Occipital lobe (tissue), 1 donor: ENCODE measurements at regions not wholly inside any gene's neighbourhood (a gene's known extent, or its start where the extent isn't known, plus 50 kb on each side); places are given as distances from the start of the nearest gene placed in this dataset.

ENCODE experiments used
- DNase-seq: peaks from one replicate; lab custom pipeline; 2025; lab: John Stamatoyannopoulos, UW

- DNase-seq, result no peak
Observed at GRCh38 chr11:134628426-134628825, 216.4 kb upstream of the B3GAT1 start.

GRCh38 chr11:134626032-134626431 lies 214.0 kb upstream of the B3GAT1 start:
- no peak for DNase-seq

- no peak for DNase-seq
Observed at GRCh38 chr11:134625631-134626030, 213.6 kb upstream of the B3GAT1 start.

DNA sequence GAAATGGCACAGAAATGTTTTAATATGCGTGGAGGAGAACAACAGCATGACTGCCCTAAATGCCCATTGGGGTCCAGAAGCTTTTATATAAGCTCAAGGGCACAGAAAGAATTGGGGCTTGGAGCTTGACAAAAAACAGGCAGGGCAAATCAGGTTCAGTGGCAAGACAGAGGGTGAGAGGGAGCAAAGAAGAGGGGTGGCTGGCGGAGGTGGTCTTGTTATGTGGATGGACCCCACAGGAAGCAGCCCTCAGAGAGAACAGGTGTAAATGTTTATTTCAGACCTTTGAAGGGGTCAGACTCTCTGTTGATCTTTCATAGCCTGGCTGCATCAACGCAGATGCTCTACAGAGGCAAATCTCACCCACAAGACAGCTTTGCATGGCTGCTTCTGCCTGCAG lies 213.1 kb upstream of the B3GAT1 start:
- no peak for DNase-seq

GRCh38 chr11:134624166-134624920 lies 212.3 kb upstream of the B3GAT1 start:
- DNase-seq, result no peak

DNA sequence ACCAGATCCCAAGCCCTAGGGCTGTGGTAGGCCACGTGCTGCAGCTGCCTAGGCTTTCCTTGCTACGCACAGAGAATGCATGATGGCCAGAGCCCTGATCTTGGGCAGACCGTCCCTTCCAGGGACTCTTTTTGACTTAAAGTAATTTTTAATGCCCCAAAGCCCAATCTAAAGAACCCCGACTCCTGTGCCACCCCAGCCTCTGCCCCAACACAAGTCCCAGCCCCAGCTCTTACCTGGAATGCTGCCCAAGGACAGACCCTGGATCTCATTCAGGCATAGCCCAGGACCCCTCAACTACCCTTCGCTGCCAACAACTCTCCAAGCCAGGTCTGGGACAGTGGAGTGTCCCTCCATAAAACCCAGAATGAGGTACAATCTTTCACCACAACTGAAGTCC lies 211.7 kb upstream of the B3GAT1 start:
- no peak for DNase-seq

- DNase-seq, result no peak
Observed at GRCh38 chr11:134622458-134622857, 210.4 kb upstream of the B3GAT1 start.

DNA sequence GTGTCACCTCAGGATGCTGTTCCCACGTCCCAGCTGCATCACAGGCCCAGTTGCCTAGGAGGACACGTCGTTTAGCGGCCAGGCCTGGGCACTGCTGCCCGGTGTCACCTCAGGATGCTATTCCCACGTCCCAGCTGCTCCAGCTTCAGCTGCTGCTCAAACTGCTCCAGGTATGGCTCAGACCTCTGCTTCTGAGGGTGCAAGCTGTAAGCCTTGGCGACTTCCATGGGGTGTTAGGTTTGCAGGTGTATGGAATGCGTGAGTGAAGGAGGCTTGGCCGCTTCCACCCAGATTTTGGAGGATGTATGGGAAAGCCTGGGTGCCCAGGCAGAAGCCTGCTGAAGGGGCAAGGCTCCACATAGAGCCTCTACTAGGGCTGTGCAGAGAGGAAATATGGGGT lies 205.3 kb upstream of the B3GAT1 start:
- DNase-seq, result no peak

DNA sequence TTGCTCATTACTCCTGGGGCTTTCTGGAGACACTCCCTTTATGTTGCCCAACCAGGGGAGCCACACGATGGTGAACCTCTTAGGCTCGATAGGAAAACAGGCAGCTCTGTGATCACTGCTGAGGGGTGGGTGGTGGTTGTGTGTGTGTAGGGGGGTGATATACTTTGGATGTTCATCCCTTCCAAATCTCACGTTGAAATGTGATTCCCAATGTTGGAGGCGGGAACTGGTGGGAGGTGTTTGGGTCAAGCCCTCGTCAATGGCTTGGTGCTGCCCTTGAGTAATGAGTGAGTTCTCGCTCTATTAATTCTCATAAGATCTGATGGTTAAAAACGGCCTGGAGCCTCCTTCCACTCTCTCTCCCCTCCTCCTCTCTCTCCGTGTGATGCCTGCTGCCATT lies 204.0 kb upstream of the B3GAT1 start:
- DNase-seq, result no peak

- no peak for DNase-seq
Observed at GRCh38 chr11:134615041-134615615, 203.1 kb upstream of the B3GAT1 start.

GRCh38 chr11:134614141-134614540 lies 202.1 kb upstream of the B3GAT1 start:
- no peak for DNase-seq

GRCh38 chr11:134613646-134614045 lies 201.6 kb upstream of the B3GAT1 start:
- DNase-seq, result no peak

GRCh38 chr11:134612140-134613030 lies 200.3 kb upstream of the B3GAT1 start:
- no peak for DNase-seq

DNA sequence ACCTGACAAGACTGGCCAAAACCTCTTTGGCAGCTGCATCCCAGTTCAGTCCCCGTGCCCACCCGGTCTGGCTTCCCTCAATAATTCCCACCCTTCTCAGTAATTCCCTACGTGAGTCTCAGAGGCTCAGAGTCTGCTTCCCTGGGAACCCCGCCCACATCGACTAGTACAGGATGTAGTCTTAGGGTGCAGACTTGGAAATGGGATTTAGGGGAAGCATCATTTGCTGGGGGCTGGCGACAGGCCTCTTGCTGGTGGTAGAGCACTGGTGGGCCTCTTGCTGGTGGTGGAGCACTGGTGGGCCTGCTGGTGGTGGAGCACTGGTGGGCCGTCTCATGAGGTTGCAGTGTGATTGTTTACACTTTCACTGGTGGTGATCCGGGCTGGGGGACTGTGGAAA lies 199.5 kb upstream of the B3GAT1 start:
- DNase-seq, result no peak

- no peak for DNase-seq
Observed at GRCh38 chr11:134610116-134610910, 198.3 kb upstream of the B3GAT1 start.

- no peak for DNase-seq
Observed at GRCh38 chr11:134609361-134610115, 197.5 kb upstream of the B3GAT1 start.

DNA sequence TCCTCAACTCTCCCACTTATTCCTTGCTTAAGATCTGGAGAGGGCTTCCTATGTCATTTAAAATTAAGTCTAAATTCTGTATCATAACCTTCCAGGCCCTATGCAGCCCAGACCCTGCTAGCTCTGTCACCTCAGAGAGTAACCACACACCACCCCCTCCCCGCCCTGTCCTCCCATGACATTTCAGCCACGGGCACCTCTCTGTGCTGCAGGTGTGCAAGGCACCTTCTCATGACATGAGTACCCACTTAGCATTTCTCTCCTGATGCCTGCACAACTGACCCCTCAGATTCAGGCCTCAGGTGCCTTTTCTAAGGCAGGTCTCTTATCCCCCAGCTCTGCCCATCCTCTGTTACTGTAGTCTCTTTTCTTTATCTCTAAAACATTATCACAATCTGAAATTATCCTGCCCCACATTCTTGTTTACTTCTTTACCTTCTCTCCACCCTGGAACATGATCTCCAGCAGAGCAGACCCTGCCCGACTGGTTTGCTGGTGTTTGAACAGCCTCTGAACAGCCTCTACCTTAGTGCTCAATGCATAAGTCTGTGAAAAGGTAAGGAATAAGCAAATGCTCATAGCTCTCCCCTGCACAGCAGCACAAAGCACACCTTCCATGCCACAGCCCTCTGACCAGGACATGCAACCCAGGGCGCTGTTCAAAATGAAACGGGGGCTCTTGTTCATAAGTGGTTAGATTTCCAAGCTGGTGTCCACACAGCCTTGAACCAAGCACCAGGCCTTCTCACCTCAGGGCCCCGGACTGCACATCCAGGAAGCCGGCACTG lies 196.1 kb upstream of the B3GAT1 start:
- no peak for DNase-seq

DNA sequence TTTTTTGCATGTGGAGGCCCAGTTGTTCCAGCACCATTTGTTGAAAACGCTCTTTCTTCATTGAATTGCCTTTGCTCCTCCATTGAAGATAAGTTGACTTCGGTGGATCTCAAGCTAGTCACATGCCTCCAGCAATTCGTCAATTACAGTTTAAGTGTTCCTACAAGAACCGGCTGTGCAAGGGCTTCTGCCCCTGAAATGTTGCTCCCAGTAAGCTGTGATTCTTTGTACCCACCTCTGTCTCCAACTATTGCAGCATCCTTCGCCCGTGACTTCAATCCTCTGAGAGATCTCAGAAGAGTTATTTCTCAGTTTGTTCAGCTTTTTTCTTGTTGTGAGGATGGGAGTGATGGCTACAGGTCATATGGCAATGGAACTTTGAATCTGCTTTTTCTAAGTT lies 194.2 kb upstream of the B3GAT1 start:
- no peak for DNase-seq

GRCh38 chr11:134604886-134605285 lies 192.8 kb upstream of the B3GAT1 start:
- DNase-seq, result no peak

DNA sequence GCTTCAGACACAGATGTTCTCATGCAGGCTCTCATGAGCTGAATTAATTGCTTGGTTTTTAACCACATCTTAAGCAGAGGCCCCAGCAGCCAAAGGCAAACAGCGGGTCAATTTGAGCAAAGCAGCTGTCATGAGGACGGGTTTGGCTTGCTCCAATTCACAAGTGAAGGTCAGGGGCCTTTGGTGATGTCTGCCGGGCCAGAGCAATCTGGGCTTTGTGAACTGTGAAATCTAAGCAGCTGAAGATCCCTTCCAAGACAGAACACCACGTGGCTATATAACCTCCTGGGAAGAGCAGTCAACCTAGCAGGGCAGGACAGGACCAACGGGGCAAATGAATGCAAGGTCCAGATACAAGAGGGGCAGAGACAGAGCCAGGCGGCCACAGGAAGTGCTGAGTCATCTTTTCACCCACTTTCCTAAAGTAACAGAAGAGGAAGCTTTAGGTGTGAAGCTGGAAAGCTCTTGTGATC lies 187.3 kb upstream of the B3GAT1 start:
- DNase-seq, result no peak
